Upper lobe of left lung (tissue), 4 donors: ENCODE measurements at regions not wholly inside any gene's neighbourhood (a gene's known extent, or its start where the extent isn't known, plus 50 kb on each side); places are given as distances from the start of the nearest gene placed in this dataset.

Source experiments
- EP300 ChIP-seq, 4 donors: sonication (generic); formaldehyde crosslinking; IDR thresholded peaks; one replicate each; pipeline ENCODE4 v1.5.1; 2017; ENCODE audit warnings: antibody characterized with exemption in 4 of 4, control low read depth in 2 of 4
- TF ChIP-seq, protein P1 (sequence below), 6 experiments: fragments of 450-650 bp in 4 of 6; fragments of 200-600 bp in 2 of 6; sonication (generic) in 2 of 6; IDR thresholded peaks; one replicate each; pipeline ENCODE4 v1.5.1; 2016 to 2019; ENCODE audit warnings: antibody characterized with exemption in 6 of 6

DNA sequence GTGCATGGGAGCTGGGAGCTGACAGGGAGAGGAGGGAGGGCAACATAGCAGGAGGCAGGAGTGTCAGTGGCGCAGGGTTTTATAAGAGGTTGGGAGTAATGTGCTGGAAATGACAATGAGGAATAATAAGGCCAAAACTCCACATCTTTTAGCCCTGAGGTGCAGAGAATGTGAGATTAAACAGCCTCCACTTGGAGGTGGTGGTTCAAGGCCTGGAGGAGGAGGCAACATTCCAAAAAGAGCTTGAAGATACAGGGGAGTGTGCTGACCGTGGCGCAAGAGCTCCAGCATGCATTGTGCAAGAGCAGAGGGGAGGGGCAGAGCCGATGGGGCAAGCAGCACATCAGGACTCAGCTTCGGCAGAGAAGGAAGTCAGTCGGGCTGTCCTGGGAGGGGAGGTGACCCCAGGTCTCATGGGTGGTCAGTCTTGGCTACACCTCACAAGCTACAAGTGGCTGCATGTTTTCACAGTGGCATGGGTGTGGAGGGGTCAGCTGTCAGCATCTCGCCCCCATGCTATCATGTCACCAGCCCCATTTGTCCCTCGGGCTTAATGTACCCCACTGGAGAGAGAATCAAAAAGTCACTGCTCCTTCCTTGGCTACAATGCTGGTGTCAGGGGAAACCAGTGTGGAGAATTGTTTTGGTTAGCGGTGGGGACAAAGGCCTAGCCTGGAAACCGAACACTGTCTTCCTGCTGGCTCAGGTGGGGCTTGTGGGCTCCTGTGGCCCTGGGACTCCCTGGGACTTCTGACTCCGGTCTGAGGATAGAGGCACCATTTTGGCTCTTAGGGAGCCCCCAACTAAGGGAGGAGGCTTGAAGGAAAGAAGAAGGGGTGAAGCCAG lies 208.0 kb downstream of the ZFP36L2 start:
- TF ChIP-seq, protein P1, sequence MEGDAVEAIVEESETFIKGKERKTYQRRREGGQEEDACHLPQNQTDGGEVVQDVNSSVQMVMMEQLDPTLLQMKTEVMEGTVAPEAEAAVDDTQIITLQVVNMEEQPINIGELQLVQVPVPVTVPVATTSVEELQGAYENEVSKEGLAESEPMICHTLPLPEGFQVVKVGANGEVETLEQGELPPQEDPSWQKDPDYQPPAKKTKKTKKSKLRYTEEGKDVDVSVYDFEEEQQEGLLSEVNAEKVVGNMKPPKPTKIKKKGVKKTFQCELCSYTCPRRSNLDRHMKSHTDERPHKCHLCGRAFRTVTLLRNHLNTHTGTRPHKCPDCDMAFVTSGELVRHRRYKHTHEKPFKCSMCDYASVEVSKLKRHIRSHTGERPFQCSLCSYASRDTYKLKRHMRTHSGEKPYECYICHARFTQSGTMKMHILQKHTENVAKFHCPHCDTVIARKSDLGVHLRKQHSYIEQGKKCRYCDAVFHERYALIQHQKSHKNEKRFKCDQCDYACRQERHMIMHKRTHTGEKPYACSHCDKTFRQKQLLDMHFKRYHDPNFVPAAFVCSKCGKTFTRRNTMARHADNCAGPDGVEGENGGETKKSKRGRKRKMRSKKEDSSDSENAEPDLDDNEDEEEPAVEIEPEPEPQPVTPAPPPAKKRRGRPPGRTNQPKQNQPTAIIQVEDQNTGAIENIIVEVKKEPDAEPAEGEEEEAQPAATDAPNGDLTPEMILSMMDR (IDR thresholded peaks at IDR 0.05), result no peak
- TF ChIP-seq EP300 (IDR thresholded peaks at IDR 0.05), result peak in 1 of 4 donors; percentile 26
